ENCODE measurements at regions not wholly inside any gene's neighbourhood (a gene's known extent, or its start where the extent isn't known, plus 50 kb on each side); places are given as distances from the start of the nearest gene placed in this dataset.
"Not testable (repeated sequence)": the region's sequence is repeated elsewhere in the genome, so short reads cannot be mapped to it uniquely, and the experiment has no call there.

DNA sequence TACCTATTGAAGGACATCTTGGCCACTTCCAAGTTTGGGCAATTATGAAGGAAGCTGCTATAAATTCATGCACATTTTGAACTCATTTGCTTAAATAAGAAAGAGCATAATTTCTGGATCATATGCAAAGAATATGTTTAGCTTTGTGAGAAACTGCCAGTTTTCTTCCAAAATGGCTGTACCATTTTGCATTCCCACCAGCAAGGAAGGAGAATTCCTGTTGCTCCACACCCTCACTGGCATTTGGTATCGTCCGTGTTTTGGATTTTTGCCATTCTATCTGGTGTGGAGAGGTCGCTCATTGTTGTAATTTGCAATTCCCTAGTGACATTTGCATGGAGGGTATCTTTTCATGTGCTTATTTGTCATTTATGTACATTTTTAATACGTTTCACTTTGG lies 339.3 kb downstream of the DAD1 start:
- H3K9me3 Mint-ChIP-seq = no peaks in the 10 kb centered on the region
- H3K27me3 Mint-ChIP-seq = no peaks in the 10 kb centered on the region
- no peaks in the 10 kb centered on the region for H3K4me1 Mint-ChIP-seq
- no peak overlapping the region for H3K4me3 Mint-ChIP-seq
- ChIA-PET CTCF (no interaction called here), POLR2A (no interaction called here)
- DNase-seq = no peak
- no peak overlapping the region for H3K27ac Mint-ChIP-seq
- no peaks in the 10 kb centered on the region for H3K36me3 Mint-ChIP-seq (ENCODE audit: low read depth)

DNA sequence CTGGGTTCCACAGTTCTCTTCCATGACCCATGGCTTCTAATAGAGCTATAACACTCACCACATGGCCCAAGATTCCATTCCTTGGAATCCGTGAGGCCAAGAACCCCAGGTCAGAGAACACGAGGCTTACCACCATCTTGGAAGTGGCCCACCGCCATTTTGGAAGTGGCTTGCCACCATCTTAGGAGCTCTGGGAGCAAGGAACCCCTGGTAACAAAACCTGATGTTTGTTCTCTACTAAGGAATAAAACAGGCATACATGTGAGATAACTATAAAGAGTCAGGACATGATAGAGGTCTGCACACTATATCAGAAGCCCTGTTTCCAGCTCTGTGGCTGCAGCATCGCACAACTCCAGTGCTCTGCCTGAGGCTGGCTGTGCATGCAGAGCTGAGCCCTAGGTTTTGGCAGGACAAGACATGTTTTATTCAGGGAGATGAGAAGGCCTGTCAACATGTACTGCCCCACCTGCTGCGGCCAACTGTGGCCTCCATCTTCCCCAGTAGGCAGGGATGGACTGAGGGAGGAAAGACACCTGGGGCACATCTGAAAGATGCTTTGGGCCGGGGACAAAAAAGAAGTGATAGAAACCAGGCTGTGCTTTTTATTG lies 344.9 kb downstream of the DAD1 start:
- ChIA-PET POLR2A (no interaction called here), CTCF (interaction anchor here (0.6 kb wide), 1 partner anchor 18 kb away, joined by 3 read pairs; no protein-coding TSS in a partner anchor)
- DNase-seq = no peak
- Mint-ChIP-seq H3K27ac (no peak overlapping the region), H3K9me3 (no peaks in the 10 kb centered on the region), H3K36me3 (ENCODE audit: low read depth) (no peaks in the 10 kb centered on the region), H3K4me1 (no peaks in the 10 kb centered on the region), H3K4me3 (no peak overlapping the region), H3K27me3 (no peaks in the 10 kb centered on the region)

DNA sequence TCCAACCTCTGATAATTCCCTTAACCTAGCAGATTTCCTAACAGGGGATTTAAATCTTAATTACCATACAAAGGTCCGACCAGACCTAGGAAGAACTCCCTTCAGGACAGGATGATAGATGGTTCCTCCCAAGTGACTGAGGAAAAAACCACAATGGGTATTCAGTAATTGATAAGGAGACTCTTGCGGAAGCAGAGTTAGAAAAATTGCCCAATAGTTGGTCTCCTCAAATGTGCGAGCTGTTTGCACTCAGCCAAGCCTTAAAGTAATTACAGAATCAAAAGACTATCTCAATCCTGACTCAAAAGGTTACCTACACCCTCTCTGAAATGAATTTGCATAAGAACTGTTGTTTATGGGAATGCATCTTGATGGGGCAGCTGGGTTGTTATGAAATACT lies 350.7 kb downstream of the DAD1 start:
- H3K4me1 Mint-ChIP-seq; H3K4me3 Mint-ChIP-seq; POLR2A ChIA-PET; H3K9me3 Mint-ChIP-seq; H3K27ac Mint-ChIP-seq; H3K27me3 Mint-ChIP-seq; H3K36me3 Mint-ChIP-seq (ENCODE audit: low read depth); CTCF ChIA-PET; DNase-seq: not testable (repeated sequence)

- ChIA-PET POLR2A (no interaction called here), CTCF (no interaction called here)
- H3K27ac Mint-ChIP-seq = no peak overlapping the region
- H3K4me1 Mint-ChIP-seq = peaks cover 10% of the 10 kb centered on the region
- H3K4me3 Mint-ChIP-seq = no peak overlapping the region
- no peaks in the 10 kb centered on the region for H3K9me3 Mint-ChIP-seq
- DNase-seq = no peak
- H3K36me3 Mint-ChIP-seq (ENCODE audit: low read depth) = no peaks in the 10 kb centered on the region
- no peaks in the 10 kb centered on the region for H3K27me3 Mint-ChIP-seq
These were observed 355.6 kb downstream of the DAD1 start for GRCh38 chr14:22233377-22233776.

DNA sequence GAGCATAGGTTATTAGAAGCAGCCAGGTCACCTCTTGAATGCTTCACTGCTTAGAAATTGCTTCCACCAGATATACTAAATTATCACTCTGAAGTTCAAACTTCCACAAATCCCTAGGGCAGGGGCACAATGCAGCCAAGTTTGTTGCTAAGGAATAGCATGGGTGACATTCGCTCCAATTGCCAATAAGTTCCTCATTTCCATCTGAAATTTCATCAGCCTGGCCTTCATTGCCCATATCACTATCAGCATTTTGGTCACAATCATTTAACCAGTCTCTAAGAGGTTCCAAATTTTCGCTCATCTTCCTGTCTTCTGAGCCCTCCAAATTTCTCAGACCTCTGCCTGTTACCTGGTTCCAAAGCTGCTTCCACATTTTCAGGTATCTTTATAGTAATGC lies 356.1 kb downstream of the DAD1 start:
- no peaks in the 10 kb centered on the region for H3K27me3 Mint-ChIP-seq
- H3K9me3 Mint-ChIP-seq = no peaks in the 10 kb centered on the region
- H3K4me1 Mint-ChIP-seq = peaks cover 10% of the 10 kb centered on the region
- H3K27ac Mint-ChIP-seq = no peak overlapping the region
- no peak overlapping the region for H3K4me3 Mint-ChIP-seq
- H3K36me3 Mint-ChIP-seq (ENCODE audit: low read depth) = no peaks in the 10 kb centered on the region
- ChIA-PET CTCF (no interaction called here), POLR2A (no interaction called here)
- no peak for DNase-seq

GRCh38 chr14:22232486-22232885 lies 356.5 kb downstream of the DAD1 start:
- H3K27me3 Mint-ChIP-seq = no peaks in the 10 kb centered on the region
- ChIA-PET POLR2A (no interaction called here), CTCF (no interaction called here)
- H3K4me3 Mint-ChIP-seq = no peak overlapping the region
- peaks cover 10% of the 10 kb centered on the region for H3K4me1 Mint-ChIP-seq
- H3K9me3 Mint-ChIP-seq = no peaks in the 10 kb centered on the region
- H3K36me3 Mint-ChIP-seq (ENCODE audit: low read depth) = no peaks in the 10 kb centered on the region
- H3K27ac Mint-ChIP-seq = no peak overlapping the region
- DNase-seq = no peak

GRCh38 chr14:22231018-22231417 lies 358.0 kb downstream of the DAD1 start:
- H3K4me1 Mint-ChIP-seq = peaks cover 10% of the 10 kb centered on the region
- POLR2A ChIA-PET = no interaction called here
- no peaks in the 10 kb centered on the region for H3K36me3 Mint-ChIP-seq (ENCODE audit: low read depth)
- peak overlapping the region; percentile 59 for H3K27ac Mint-ChIP-seq
- H3K4me3 Mint-ChIP-seq = no peak overlapping the region
- peak; percentile 18 for DNase-seq
- H3K27me3 Mint-ChIP-seq = no peaks in the 10 kb centered on the region
- CTCF ChIA-PET = no interaction called here
- H3K9me3 Mint-ChIP-seq = no peaks in the 10 kb centered on the region

- POLR2A ChIA-PET = interaction anchor here (0.7 kb wide), 1 partner anchor 301 kb away, joined by 3 read pairs; no protein-coding TSS in a partner anchor
- no peaks in the 10 kb centered on the region for H3K36me3 Mint-ChIP-seq (ENCODE audit: low read depth)
- H3K27me3 Mint-ChIP-seq = no peaks in the 10 kb centered on the region
- no peak for DNase-seq
- CTCF ChIA-PET = no interaction called here
- no peak overlapping the region for H3K4me3 Mint-ChIP-seq
- peak overlapping the region; percentile 21 for H3K27ac Mint-ChIP-seq
- H3K4me1 Mint-ChIP-seq = peaks cover 10% of the 10 kb centered on the region
- no peaks in the 10 kb centered on the region for H3K9me3 Mint-ChIP-seq
These were observed 358.5 kb downstream of the DAD1 start for GRCh38 chr14:22230517-22230916.

- H3K27me3 Mint-ChIP-seq = no peaks in the 10 kb centered on the region
- peak overlapping the region; percentile 64 for H3K27ac Mint-ChIP-seq
- POLR2A ChIA-PET = interaction anchor here (0.9 to 1.4 kb wide), 4 partner anchors 252 to 343 kb away, joined by 3 to 5 read pairs (median 4); no protein-coding TSS in a partner anchor
These were observed 361.9 kb downstream of the DAD1 start for GRCh38 chr14:22227084-22227483.

DNA sequence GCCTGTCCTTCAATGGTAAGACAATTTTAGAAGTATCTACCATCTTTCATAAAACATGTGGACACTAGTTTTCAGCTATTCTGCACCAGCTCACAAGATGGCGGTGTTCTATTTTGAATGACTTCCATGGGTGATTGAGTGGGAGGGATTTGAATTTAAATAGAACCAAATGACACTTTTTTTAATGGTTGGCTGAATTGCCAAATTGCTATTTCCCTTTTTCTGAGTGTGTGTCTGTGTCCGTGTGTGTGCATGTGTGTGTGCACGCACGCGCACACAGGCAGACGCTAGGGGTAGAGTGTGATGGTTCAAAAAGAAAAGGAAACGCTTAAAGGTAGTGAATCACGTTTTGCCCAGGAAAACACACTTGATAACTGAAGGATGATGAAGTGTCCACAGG lies 362.6 kb downstream of the DAD1 start:
- H3K27me3 Mint-ChIP-seq = no peaks in the 10 kb centered on the region
- CTCF ChIA-PET = interaction anchor here (0.9 to 1.3 kb wide), 4 partner anchors 24 to 344 kb away, joined by 3 to 5 read pairs (median 3); no protein-coding TSS in a partner anchor
- DNase-seq = peak; percentile 15

More at GRCh38 chr14:22227084-22227483, 361.9 kb downstream of the DAD1 start:
- Mint-ChIP-seq H3K4me3 (peak overlapping the region; percentile 60), H3K9me3 (no peaks in the 10 kb centered on the region), H3K36me3 (ENCODE audit: low read depth) (no peaks in the 10 kb centered on the region), H3K4me1 (peaks cover 10% of the 10 kb centered on the region)
- no peak for DNase-seq
- CTCF ChIA-PET = interaction anchor here (0.8 to 1.3 kb wide), 2 partner anchors 26 to 343 kb away, joined by 3 to 4 read pairs; no protein-coding TSS in a partner anchor

GRCh38 chr14:22225516-22226140 lies 363.4 kb downstream of the DAD1 start:
- Mint-ChIP-seq H3K27ac (no peak overlapping the region), H3K36me3 (ENCODE audit: low read depth) (no peaks in the 10 kb centered on the region), H3K4me3 (no peak overlapping the region), H3K9me3 (no peaks in the 10 kb centered on the region), H3K27me3 (no peaks in the 10 kb centered on the region), H3K4me1 (peaks cover 10% of the 10 kb centered on the region)
- ChIA-PET POLR2A (interaction anchor here (1.0 kb wide), 1 partner anchor 276 kb away, joined by 5 read pairs; no protein-coding TSS in a partner anchor), CTCF (interaction anchor here (0.9 to 1.3 kb wide), 4 partner anchors 23 to 344 kb away, joined by 3 to 5 read pairs (median 3); no protein-coding TSS in a partner anchor)
- no peak for DNase-seq

More for the DNA sequence above, 362.6 kb downstream of the DAD1 start:
- no peaks in the 10 kb centered on the region for H3K9me3 Mint-ChIP-seq
- H3K27ac Mint-ChIP-seq = peak overlapping the region; percentile 64
- POLR2A ChIA-PET = interaction anchor here (0.9 to 1.4 kb wide), 4 partner anchors 257 to 343 kb away, joined by 3 to 5 read pairs (median 4); no protein-coding TSS in a partner anchor
- H3K4me1 Mint-ChIP-seq = peaks cover 12% of the 10 kb centered on the region
- peak overlapping the region; percentile 60 for H3K4me3 Mint-ChIP-seq
- H3K36me3 Mint-ChIP-seq (ENCODE audit: low read depth) = no peaks in the 10 kb centered on the region

DNA sequence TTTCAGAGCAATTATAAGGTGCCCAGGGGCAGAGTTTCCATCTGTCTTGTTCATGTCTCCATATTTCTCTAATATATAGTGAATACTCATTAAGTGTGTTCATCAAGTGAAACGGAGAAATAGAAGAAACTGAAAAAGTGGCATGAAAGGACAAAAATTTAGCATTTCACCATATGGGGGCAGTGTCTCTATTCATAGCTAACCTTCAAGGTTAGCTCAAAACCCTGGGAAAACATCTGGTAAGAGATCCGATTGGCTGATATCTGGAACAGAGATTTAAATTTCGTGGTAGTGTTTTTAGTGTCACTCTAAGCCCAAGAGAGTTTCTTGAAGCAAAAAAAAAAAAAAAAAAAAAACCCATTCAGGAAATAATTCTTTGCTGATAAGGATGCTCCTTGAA lies 367.5 kb downstream of the DAD1 start:
- ChIA-PET POLR2A (interaction anchor here (0.6 to 1.0 kb wide), 2 partner anchors 259 to 275 kb away, joined by 3 read pairs; no protein-coding TSS in a partner anchor), CTCF (interaction anchor here (0.6 to 1.7 kb wide), 13 partner anchors 19 to 1100 kb away, joined by 3 to 16 read pairs (median 4); no protein-coding TSS in a partner anchor)
- peak overlapping the region; percentile 50 for H3K4me3 Mint-ChIP-seq
- H3K9me3 Mint-ChIP-seq = no peaks in the 10 kb centered on the region
- no peak overlapping the region for H3K27ac Mint-ChIP-seq
- H3K4me1 Mint-ChIP-seq = peaks cover 14% of the 10 kb centered on the region
- H3K36me3 Mint-ChIP-seq (ENCODE audit: low read depth) = no peaks in the 10 kb centered on the region
- no peaks in the 10 kb centered on the region for H3K27me3 Mint-ChIP-seq
- no peak for DNase-seq

- peaks cover 14% of the 10 kb centered on the region for H3K4me1 Mint-ChIP-seq
- DNase-seq = no peak
- H3K27ac Mint-ChIP-seq = no peak overlapping the region
- no peaks in the 10 kb centered on the region for H3K27me3 Mint-ChIP-seq
- no peak overlapping the region for H3K4me3 Mint-ChIP-seq
- CTCF ChIA-PET = no interaction called here
- no peaks in the 10 kb centered on the region for H3K9me3 Mint-ChIP-seq
- POLR2A ChIA-PET = no interaction called here
- H3K36me3 Mint-ChIP-seq (ENCODE audit: low read depth) = no peaks in the 10 kb centered on the region
These were observed 368.6 kb downstream of the DAD1 start for GRCh38 chr14:22220427-22220826.
